ENCODE measurements at regions not wholly inside any gene's neighbourhood (a gene's known extent, or its start where the extent isn't known, plus 50 kb on each side); places are given as distances from the start of the nearest gene placed in this dataset.

- ChIA-PET CTCF (no interaction called here), POLR2A (no interaction called here)
- H3K27me3 ChIP-seq (ENCODE audit: control insufficient read depth, insufficient read depth, low read length): no peaks in the 10 kb centered on the region
- TF ChIP-seq CTCF (IDR thresholded peaks at IDR 0.05; ENCODE audit: insufficient read depth, low read depth, low read length): no peak
- no peaks in the 10 kb centered on the region for H3K36me3 ChIP-seq (ENCODE audit: control insufficient read depth, insufficient read depth, low read length)
- H3K4me3 ChIP-seq (ENCODE audit: low read depth, low read length): no peak overlapping the region
- no peak for DNase-seq (ENCODE audit: low read depth)
Observed at GRCh38 chr6:51261691-51262090, 443.0 kb downstream of the TFAP2B start.

DNA sequence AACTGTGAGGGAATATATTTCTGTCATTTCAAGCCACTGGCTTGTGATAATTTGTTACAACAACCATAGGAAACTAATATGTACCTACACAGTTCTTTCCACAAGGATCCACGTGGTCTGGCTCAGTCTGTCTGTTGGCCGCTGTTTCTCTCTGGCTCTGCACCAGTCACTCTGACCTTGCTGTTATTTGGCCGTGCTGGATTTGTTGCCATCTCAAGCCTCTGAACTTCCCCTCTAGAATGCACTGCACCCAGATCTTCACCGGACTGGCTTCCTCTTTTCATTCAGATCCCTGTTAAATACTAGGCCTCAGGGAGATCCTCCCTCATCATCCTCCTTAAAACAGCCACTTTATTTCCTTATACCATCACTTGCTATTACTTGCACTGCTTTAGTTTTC, 446.8 kb downstream of the TFAP2B start:
- no peaks in the 10 kb centered on the region for H3K36me3 ChIP-seq (ENCODE audit: control insufficient read depth, insufficient read depth, low read length)
- no peak for TF ChIP-seq CTCF (IDR thresholded peaks at IDR 0.05; ENCODE audit: insufficient read depth, low read depth, low read length)
- ChIA-PET CTCF (no interaction called here), POLR2A (no interaction called here)
- no peak overlapping the region for H3K4me3 ChIP-seq (ENCODE audit: low read depth, low read length)
- no peak for DNase-seq (ENCODE audit: low read depth)
- no peaks in the 10 kb centered on the region for H3K27me3 ChIP-seq (ENCODE audit: control insufficient read depth, insufficient read depth, low read length)

DNA sequence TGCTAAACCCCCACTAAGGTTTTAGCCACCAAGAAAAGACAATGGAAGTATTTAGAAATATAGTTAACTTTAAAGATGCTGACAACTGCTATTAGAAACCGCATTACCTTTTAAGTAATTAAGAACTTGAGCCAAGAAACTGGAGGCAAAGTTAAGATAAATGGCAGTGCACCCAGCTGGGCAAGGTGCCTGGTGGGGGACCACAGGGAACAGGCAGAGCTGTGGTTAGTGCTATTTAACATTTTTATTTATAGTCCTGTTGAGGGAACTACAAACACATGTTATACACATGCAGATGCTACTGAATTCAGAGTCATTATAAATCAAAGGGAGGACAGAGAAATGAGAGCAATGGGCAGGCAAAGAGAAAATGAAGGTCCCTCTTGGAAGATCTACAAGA, 447.9 kb downstream of the TFAP2B start:
- ChIA-PET CTCF (no interaction called here), POLR2A (no interaction called here)
- Histone ChIP-seq H3K36me3 (ENCODE audit: control insufficient read depth, insufficient read depth, low read length) (no peaks in the 10 kb centered on the region), H3K4me3 (ENCODE audit: low read depth, low read length) (no peak overlapping the region), H3K27me3 (ENCODE audit: control insufficient read depth, insufficient read depth, low read length) (no peaks in the 10 kb centered on the region)
- TF ChIP-seq CTCF (IDR thresholded peaks at IDR 0.05; ENCODE audit: insufficient read depth, low read depth, low read length): no peak
- no peak for DNase-seq (ENCODE audit: low read depth)

DNA sequence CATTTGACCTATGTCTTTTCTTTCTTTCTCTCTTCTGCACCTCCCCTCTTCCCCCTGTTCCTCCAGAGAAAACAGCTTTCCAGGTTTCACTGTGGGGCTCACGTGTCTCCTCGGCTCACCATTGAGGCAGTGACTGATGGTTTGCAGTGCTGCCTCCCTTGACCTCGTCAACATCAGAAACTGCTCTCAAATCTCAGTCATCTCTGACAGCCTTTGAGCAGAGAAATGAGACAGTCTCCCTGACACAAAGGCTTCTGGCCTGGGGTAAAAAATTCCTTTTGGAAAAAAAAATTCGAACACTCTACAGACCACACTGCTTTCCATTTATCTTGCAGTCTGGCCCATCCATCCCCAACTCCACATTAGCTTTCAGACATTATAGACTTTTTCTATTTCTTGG, 450.0 kb downstream of the TFAP2B start:
- DNase-seq (ENCODE audit: low read depth): no peak
- Histone ChIP-seq H3K4me3 (ENCODE audit: low read depth, low read length) (no peak overlapping the region), H3K36me3 (ENCODE audit: control insufficient read depth, insufficient read depth, low read length) (no peaks in the 10 kb centered on the region), H3K27me3 (ENCODE audit: control insufficient read depth, insufficient read depth, low read length) (no peaks in the 10 kb centered on the region)
- TF ChIP-seq CTCF (IDR thresholded peaks at IDR 0.05; ENCODE audit: insufficient read depth, low read depth, low read length): no peak
- ChIA-PET POLR2A (no interaction called here), CTCF (no interaction called here)

GRCh38 chr6:51269876-51270275, 451.2 kb downstream of the TFAP2B start:
- no peak for TF ChIP-seq CTCF (IDR thresholded peaks at IDR 0.05; ENCODE audit: insufficient read depth, low read depth, low read length)
- no peaks in the 10 kb centered on the region for H3K36me3 ChIP-seq (ENCODE audit: control insufficient read depth, insufficient read depth, low read length)
- POLR2A ChIA-PET: no interaction called here
- DNase-seq (ENCODE audit: low read depth): no peak
- H3K27me3 ChIP-seq (ENCODE audit: control insufficient read depth, insufficient read depth, low read length): no peaks in the 10 kb centered on the region
- H3K4me3 ChIP-seq (ENCODE audit: low read depth, low read length): no peak overlapping the region
- CTCF ChIA-PET: no interaction called here

Data from BJ (cell line).